Activated T-helper 2 cell treated with anti-CD3 and anti-CD28 coated beads, Interferon-gamma antibody, Interleukin-2, Interleukin-4, amounts not matched to agents 10 μg/mL and 5 μg/mL and 100 μg/mL, durations not matched to agents 14 hours and 24 hours and 36 hours (primary cell): ENCODE measurements at regions not wholly inside any gene's neighbourhood (a gene's known extent, or its start where the extent isn't known, plus 50 kb on each side); places are given as distances from the start of the nearest gene placed in this dataset.

Experiments used
- DNase-seq: peaks from one replicate; pipeline ENCODE4 v3.0.0; 2021; ENCODE audit warnings: low spot score
- H3K27ac Mint-ChIP-seq: one replicate; pipeline ENCODE4 v1.8.0; 2021; ENCODE audit warnings: mixed read lengths
- H3K27me3 Mint-ChIP-seq: one replicate; pipeline ENCODE4 v1.8.0; 2021; ENCODE audit warnings: low read depth, mixed read lengths
- H3K36me3 Mint-ChIP-seq: one replicate; pipeline ENCODE4 v1.8.0; 2021; ENCODE audit warnings: low read depth, mixed read lengths
- H3K4me1 Mint-ChIP-seq: one replicate; pipeline ENCODE4 v1.8.0; 2021; ENCODE audit warnings: low read depth, mixed read lengths
- H3K4me3 Mint-ChIP-seq: one replicate; pipeline ENCODE4 v1.8.0; 2021; ENCODE audit warnings: low read depth, mild to moderate bottlenecking, moderate library complexity, mixed read lengths
- H3K9me3 Mint-ChIP-seq: one replicate; pipeline ENCODE4 v1.8.0; 2021; ENCODE audit warnings: mixed read lengths
- intact Hi-C: fragments of 100-400 bp; cut with micrococcal nuclease; formaldehyde crosslinking; loops from one replicate; pipeline ENCODE4 v1.15.1; 2023

DNA sequence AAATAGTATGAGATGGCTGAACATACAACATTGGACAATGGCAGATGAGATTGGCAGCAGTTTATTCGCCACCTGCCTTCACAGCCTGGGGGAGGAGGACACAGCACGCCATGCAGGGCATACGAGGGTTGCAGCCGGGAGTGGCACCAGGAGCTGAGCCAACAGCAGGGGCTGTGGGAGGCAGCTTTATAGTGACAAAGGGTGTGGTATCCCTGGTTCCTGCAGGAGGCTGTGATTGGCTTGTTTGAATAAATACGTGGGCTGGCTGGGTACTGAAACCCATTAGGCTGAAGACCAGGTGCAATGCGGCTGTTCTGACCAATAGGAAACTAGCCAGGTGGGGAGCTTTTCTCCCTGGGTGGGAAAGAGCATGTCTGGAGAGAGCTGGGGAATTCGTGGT is 68.9 kb upstream of the LEP start:
- peaks cover 2% of the 10 kb centered on the region for H3K4me1 Mint-ChIP-seq
- H3K9me3 Mint-ChIP-seq, result no peaks in the 10 kb centered on the region
- DNase-seq, result no peak
- peaks cover 43% of the 10 kb centered on the region for H3K27me3 Mint-ChIP-seq
- no peak overlapping the region for H3K4me3 Mint-ChIP-seq
- no peak overlapping the region for H3K27ac Mint-ChIP-seq
- intact Hi-C loops, result no loop called here
- no peaks in the 10 kb centered on the region for H3K36me3 Mint-ChIP-seq

DNA sequence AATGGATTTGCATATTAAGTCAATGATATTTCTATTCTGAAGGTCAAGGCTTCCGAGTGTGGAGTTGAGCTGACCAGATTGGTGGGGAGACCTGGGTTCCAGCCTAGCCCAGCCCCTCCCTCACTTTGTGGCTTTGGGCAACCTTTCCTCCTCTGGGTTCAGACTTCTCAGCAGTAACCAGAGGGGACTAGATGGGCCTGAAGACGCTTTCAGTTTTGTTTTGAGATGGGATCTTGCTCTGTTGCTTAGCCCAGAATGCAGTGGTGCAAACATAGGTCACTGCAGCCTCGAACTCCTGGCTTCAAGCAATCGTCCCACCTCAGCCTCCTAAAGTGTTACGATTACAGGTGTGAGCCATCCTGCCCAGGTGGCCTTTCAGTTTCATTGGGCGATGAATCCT is 68.1 kb upstream of the LEP start:
- no peak overlapping the region for H3K4me3 Mint-ChIP-seq
- H3K36me3 Mint-ChIP-seq, result no peaks in the 10 kb centered on the region
- no peaks in the 10 kb centered on the region for H3K9me3 Mint-ChIP-seq
- no peak overlapping the region for H3K27ac Mint-ChIP-seq
- DNase-seq, result no peak
- peaks cover 2% of the 10 kb centered on the region for H3K4me1 Mint-ChIP-seq
- peaks cover 47% of the 10 kb centered on the region for H3K27me3 Mint-ChIP-seq
- intact Hi-C loops, result no loop called here

GRCh38 chr7:128174386-128174785 is 66.7 kb upstream of the LEP start:
- intact Hi-C loops, result no loop called here
- H3K4me1 Mint-ChIP-seq, result no peaks in the 10 kb centered on the region
- peaks cover 42% of the 10 kb centered on the region for H3K27me3 Mint-ChIP-seq
- H3K4me3 Mint-ChIP-seq, result no peak overlapping the region
- H3K9me3 Mint-ChIP-seq, result no peaks in the 10 kb centered on the region
- H3K36me3 Mint-ChIP-seq, result no peaks in the 10 kb centered on the region
- H3K27ac Mint-ChIP-seq, result no peak overlapping the region
- no peak for DNase-seq

DNA sequence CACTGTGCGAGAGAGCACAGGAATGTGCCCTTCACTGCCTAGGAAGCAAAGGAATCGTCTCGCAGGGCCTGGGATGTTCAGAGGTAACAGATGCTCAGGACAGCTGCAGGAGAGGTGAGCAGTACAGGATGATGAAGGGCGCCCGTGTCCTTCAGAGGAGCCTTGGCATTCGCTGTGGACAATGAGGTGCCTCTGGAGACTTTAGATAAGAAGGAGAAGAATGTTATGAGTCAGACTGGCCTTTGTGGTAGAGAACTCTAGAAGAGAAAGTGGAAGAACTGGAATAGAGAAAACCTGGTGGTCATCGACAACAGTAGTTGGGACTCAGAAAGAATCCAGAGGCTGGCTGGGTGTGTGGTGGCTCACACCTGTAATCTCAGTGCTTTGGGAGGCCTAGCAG is 64.4 kb upstream of the LEP start:
- Mint-ChIP-seq H3K9me3 (no peaks in the 10 kb centered on the region), H3K4me1 (no peaks in the 10 kb centered on the region), H3K27ac (no peak overlapping the region), H3K36me3 (no peaks in the 10 kb centered on the region), H3K27me3 (peaks cover 40% of the 10 kb centered on the region), H3K4me3 (no peak overlapping the region)
- DNase-seq, result no peak
- intact Hi-C loops, result no loop called here

DNA sequence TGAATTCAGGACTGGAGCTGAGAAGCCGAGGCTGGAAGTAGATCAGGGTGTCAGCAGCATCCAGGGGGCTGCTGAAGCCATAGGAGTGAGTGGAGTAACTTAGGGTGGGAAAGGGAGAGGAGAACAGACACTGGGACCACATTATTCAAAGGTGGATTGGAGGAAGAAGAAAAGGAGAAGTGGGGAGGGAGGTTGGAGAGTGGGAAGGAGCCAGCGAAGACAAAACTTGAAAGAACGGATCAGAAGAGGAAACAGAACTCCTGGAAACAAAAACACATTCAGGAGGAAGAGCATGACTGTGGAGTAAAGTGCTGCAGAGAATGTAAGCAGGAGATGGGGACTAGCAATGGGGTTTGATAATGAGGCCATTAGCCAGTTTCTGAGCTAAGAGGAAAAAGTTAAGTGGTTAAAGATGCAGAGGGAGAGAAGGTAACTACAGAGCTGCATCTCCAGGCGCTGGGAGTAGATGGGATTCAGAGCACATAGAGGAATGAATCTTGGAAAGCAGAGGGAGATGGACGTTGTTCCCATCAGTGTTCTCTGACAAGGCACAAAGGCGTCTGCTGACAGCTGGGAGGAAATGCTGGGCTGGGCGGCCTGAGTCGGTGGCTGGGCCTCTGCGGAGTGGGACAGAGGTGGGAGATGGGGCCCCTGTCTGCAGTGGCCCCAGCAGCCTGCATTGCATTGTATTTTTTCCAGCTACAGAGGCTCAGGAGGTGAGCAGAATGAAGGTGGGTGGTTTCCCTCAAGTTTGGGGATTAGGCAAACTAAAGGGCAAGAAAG is 63.1 kb upstream of the LEP start:
- intact Hi-C loops, result no loop called here
- Mint-ChIP-seq H3K9me3 (no peaks in the 10 kb centered on the region), H3K27me3 (peaks cover 52% of the 10 kb centered on the region), H3K27ac (no peak overlapping the region), H3K36me3 (no peaks in the 10 kb centered on the region), H3K4me3 (no peak overlapping the region), H3K4me1 (no peaks in the 10 kb centered on the region)
- no peak for DNase-seq

- intact Hi-C loops, result no loop called here
These were observed 62.5 kb upstream of the LEP start for GRCh38 chr7:128178611-128179010.

DNA sequence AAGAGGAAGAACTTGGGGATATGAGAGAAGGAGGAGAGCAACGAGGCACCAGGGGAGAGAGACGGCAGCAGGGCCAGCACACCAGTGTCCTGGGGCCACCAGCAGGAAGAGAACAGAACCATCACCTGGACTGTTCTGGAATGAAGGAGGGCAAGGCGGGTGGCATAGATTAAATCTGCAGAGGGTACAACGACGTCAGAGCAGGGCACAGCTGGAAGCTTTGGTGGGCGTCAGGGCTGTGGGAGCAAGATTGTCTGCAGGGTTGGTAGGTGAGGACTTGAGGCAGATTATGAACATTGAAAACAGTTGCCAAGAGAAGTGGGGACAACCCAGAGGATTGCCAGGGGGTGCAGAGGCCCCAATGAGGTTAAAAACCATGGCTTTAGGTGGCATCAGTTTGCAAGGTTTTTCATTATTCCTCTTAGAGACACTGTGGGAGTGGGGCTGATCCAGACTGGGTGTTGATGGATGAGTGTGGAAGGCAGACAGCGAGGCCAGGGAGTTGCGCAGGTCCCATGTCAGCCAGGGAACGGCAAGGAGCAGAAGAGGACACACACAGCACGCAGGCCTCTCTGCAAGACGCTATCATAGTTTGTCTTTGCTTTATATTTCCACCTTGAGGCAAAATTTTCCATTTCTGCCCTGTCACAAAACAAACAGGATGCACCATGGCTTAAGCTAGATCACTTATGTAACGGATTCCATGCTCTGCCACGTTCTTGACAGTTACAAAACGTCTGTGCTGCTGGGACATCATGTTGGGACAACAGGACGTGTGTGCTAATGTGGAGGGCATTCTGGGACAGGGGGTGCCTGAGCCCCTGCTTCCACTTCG is 52.5 kb upstream of the LEP start:
- intact Hi-C loops, result no loop called here
- Mint-ChIP-seq H3K27ac (no peak overlapping the region), H3K27me3 (peaks cover 27% of the 10 kb centered on the region), H3K4me1 (no peaks in the 10 kb centered on the region), H3K9me3 (peaks cover 4% of the 10 kb centered on the region), H3K4me3 (no peak overlapping the region), H3K36me3 (no peaks in the 10 kb centered on the region)
- DNase-seq, result no peak

More at GRCh38 chr7:128178611-128179010, 62.5 kb upstream of the LEP start:
- H3K9me3 Mint-ChIP-seq, result no peaks in the 10 kb centered on the region
- H3K4me1 Mint-ChIP-seq, result no peaks in the 10 kb centered on the region
- no peaks in the 10 kb centered on the region for H3K36me3 Mint-ChIP-seq
- DNase-seq, result no peak
- H3K27me3 Mint-ChIP-seq, result peaks cover 53% of the 10 kb centered on the region
- H3K27ac Mint-ChIP-seq, result no peak overlapping the region
- no peak overlapping the region for H3K4me3 Mint-ChIP-seq

GRCh38 chr7:128189231-128189930 is 51.7 kb upstream of the LEP start:
- Mint-ChIP-seq H3K4me1 (no peaks in the 10 kb centered on the region), H3K36me3 (peaks cover 3% of the 10 kb centered on the region), H3K27me3 (peaks cover 22% of the 10 kb centered on the region), H3K9me3 (peaks cover 11% of the 10 kb centered on the region), H3K4me3 (no peak overlapping the region), H3K27ac (no peak overlapping the region)
- intact Hi-C loops, result no loop called here
- DNase-seq, result no peak

DNA sequence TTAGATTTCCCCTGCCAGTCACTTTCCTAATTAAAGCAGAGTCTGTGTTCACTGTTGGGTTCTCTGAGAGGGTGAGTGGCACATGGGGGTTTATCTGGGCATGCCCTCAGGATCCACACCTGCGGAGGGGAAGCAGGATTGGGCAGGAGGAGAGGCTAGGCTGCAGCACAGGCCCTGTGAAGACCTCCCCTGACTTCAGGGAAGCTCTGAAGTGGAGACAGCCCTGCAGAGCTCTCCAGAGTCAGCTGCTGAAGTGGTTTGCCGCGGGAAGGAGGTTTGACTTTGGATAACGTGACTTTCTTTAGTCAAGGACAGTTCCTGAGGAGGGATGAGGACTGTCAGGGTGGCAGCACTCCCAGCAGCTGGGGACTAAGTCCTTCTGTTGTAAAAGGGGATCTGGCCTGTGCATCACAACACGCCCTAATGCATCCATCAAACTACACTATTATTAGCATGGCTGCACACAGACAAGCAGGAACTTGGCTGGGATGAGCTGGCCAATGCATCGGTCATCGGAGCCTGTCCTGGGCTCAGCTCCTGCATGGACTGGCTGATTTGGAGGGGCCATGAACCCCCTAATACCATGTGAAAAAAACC is 50.9 kb upstream of the LEP start:
- intact Hi-C loops, result no loop called here
- Mint-ChIP-seq H3K27me3 (peaks cover 22% of the 10 kb centered on the region), H3K4me3 (no peak overlapping the region), H3K9me3 (peaks cover 19% of the 10 kb centered on the region), H3K27ac (no peak overlapping the region), H3K4me1 (no peaks in the 10 kb centered on the region), H3K36me3 (peaks cover 7% of the 10 kb centered on the region)
- no peak for DNase-seq

GRCh38 chr7:128191136-128191844 is 49.8 kb upstream of the LEP start:
- Mint-ChIP-seq H3K9me3 (peaks cover 21% of the 10 kb centered on the region), H3K27ac (no peak overlapping the region), H3K27me3 (peaks cover 16% of the 10 kb centered on the region), H3K4me1 (no peaks in the 10 kb centered on the region), H3K36me3 (peaks cover 7% of the 10 kb centered on the region), H3K4me3 (no peak overlapping the region)
- intact Hi-C loops, result no loop called here
- no peak for DNase-seq
